DOHH2 (cell line): ENCODE measurements at regions not wholly inside any gene's neighbourhood (a gene's known extent, or its start where the extent isn't known, plus 50 kb on each side); places are given as distances from the start of the nearest gene placed in this dataset.

ENCODE experiments used
- H3F3A ChIP-seq: fragments of 200-600 bp; sonication (generic), shearing (Covaris generic); 2 replicates; pipeline ENCODE4 v1.6.0; 2016; ENCODE audit warnings: antibody characterized with exemption, mild to moderate bottlenecking; ENCODE audit not compliant: control insufficient read depth, insufficient read depth
- H3K27ac ChIP-seq: fragments of 200-600 bp; sonication (generic); 2 replicates; pipeline ENCODE4 v1.5.1; 2014; ENCODE audit warnings: low read depth, mild to moderate bottlenecking, low read length, moderate library complexity
- H3K27me3 ChIP-seq: fragments of 200-600 bp; sonication (generic); 2 replicates; pipeline ENCODE4 v1.6.1; 2014; ENCODE audit warnings: mild to moderate bottlenecking, low read length, mixed read lengths; ENCODE audit not compliant: control insufficient read depth
- H3K36me3 ChIP-seq: fragments of 200-600 bp; sonication (generic); 2 replicates; pipeline ENCODE4 v1.6.1; 2014; ENCODE audit warnings: mild to moderate bottlenecking, low read length, moderate library complexity, mixed read lengths; ENCODE audit not compliant: control insufficient read depth
- H3K4me1 ChIP-seq: fragments of 200-600 bp; sonication (generic); 2 replicates; pipeline ENCODE4 v1.6.1; 2014; ENCODE audit warnings: mild to moderate bottlenecking, low read length, mixed read lengths; ENCODE audit not compliant: control insufficient read depth
- H3K4me2 ChIP-seq: fragments of 200-600 bp; sonication (generic); 2 replicates; pipeline ENCODE4 v1.6.0; 2014; ENCODE audit warnings: mild to moderate bottlenecking, low read length, moderate library complexity
- H3K4me3 ChIP-seq: fragments of 200-600 bp; sonication (generic); 2 replicates; pipeline ENCODE4 v1.5.1; 2014; ENCODE audit warnings: mild to moderate bottlenecking, low read length, mixed read lengths
- H3K79me2 ChIP-seq: fragments of 200-600 bp; sonication (generic); 2 replicates; pipeline ENCODE4 v1.6.1; 2014; ENCODE audit warnings: mild to moderate bottlenecking, low read length, mixed read lengths; ENCODE audit not compliant: control insufficient read depth
- H3K9me2 ChIP-seq: fragments of 200-600 bp; sonication (generic); replicated peaks from 2 replicates; pipeline ENCODE4 v1.6.1; 2014; ENCODE audit warnings: mild to moderate bottlenecking, low read length, mixed read lengths; ENCODE audit not compliant: control insufficient read depth
- H3K9me3 ChIP-seq: fragments of 200-600 bp; sonication (generic); 2 replicates; pipeline ENCODE4 v1.6.1; 2014; ENCODE audit warnings: antibody characterized with exemption, low read length, mixed read lengths; ENCODE audit not compliant: control insufficient read depth, insufficient read depth
- H4K20me1 ChIP-seq: fragments of 200-600 bp; sonication (generic); 2 replicates; pipeline ENCODE4 v1.6.0; 2014; ENCODE audit warnings: low read depth, mild to moderate bottlenecking, antibody characterized with exemption, low read length, moderate library complexity; ENCODE audit not compliant: control insufficient read depth, insufficient read depth
- CTCF ChIP-seq: fragments of 200-600 bp; sonication (generic); IDR thresholded peaks from one replicate; pipeline ENCODE4 v1.5.1; 2014; ENCODE audit warnings: antibody characterized with exemption, mild to moderate bottlenecking, low read depth, low read length; ENCODE audit not compliant: poor library complexity, severe bottlenecking
- EZH2phosphoT487 ChIP-seq: fragments of 200-600 bp; sonication (generic); IDR thresholded peaks from 2 replicates; pipeline ENCODE4 v1.6.1; 2017; ENCODE audit warnings: borderline replicate concordance, mild to moderate bottlenecking, antibody characterized with exemption, low read length, moderate library complexity, mixed read lengths

GRCh38 chr3:132978464-132978863 is 59.7 kb upstream of the TMEM108 start:
- no peaks in the 10 kb centered on the region for H3K36me3 ChIP-seq
- H3K9me3 ChIP-seq, result no peaks in the 10 kb centered on the region
- no peaks in the 10 kb centered on the region for H3K79me2 ChIP-seq
- TF ChIP-seq CTCF (no peak), EZH2phosphoT487 (no peak)
- H3K27ac ChIP-seq, result no peak overlapping the region
- no peak overlapping the region for H3K4me2 ChIP-seq
- H3K4me3 ChIP-seq, result no peak overlapping the region
- no peaks in the 10 kb centered on the region for H3K27me3 ChIP-seq
- H3F3A ChIP-seq, result no peaks in the 10 kb centered on the region
- H3K9me2 ChIP-seq, result no peaks in the 10 kb centered on the region
- H3K4me1 ChIP-seq, result no peaks in the 10 kb centered on the region
- no peaks in the 10 kb centered on the region for H4K20me1 ChIP-seq

GRCh38 chr3:132974097-132974496 is 64.1 kb upstream of the TMEM108 start:
- no peaks in the 10 kb centered on the region for H4K20me1 ChIP-seq
- no peak overlapping the region for H3K4me2 ChIP-seq
- no peaks in the 10 kb centered on the region for H3F3A ChIP-seq
- no peak for TF ChIP-seq CTCF
- no peak for TF ChIP-seq EZH2phosphoT487
- no peaks in the 10 kb centered on the region for H3K4me1 ChIP-seq
- no peaks in the 10 kb centered on the region for H3K9me3 ChIP-seq
- H3K4me3 ChIP-seq, result no peak overlapping the region
- H3K27me3 ChIP-seq, result no peaks in the 10 kb centered on the region
- H3K79me2 ChIP-seq, result no peaks in the 10 kb centered on the region
- H3K36me3 ChIP-seq, result no peaks in the 10 kb centered on the region
- H3K9me2 ChIP-seq, result no peaks in the 10 kb centered on the region
- H3K27ac ChIP-seq, result no peak overlapping the region

- Histone ChIP-seq H3K79me2 (no peaks in the 10 kb centered on the region), H3K4me1 (no peaks in the 10 kb centered on the region), H3K9me2 (no peaks in the 10 kb centered on the region), H3K36me3 (no peaks in the 10 kb centered on the region), H4K20me1 (no peaks in the 10 kb centered on the region), H3K9me3 (no peaks in the 10 kb centered on the region), H3K4me3 (no peak overlapping the region), H3K27ac (no peak overlapping the region), H3F3A (no peaks in the 10 kb centered on the region), H3K27me3 (no peaks in the 10 kb centered on the region), H3K4me2 (no peak overlapping the region)
- TF ChIP-seq EZH2phosphoT487 (no peak), CTCF (no peak)
Observed at GRCh38 chr3:132973441-132973840, 64.8 kb upstream of the TMEM108 start.

GRCh38 chr3:132972333-132972732 is 65.9 kb upstream of the TMEM108 start:
- Histone ChIP-seq H3K36me3 (no peaks in the 10 kb centered on the region), H3F3A (no peaks in the 10 kb centered on the region), H3K79me2 (no peaks in the 10 kb centered on the region), H3K27me3 (no peaks in the 10 kb centered on the region), H3K27ac (no peak overlapping the region), H3K4me3 (no peak overlapping the region), H3K9me2 (no peaks in the 10 kb centered on the region), H3K4me2 (no peak overlapping the region), H3K4me1 (no peaks in the 10 kb centered on the region), H3K9me3 (no peaks in the 10 kb centered on the region), H4K20me1 (no peaks in the 10 kb centered on the region)
- TF ChIP-seq CTCF (no peak), EZH2phosphoT487 (no peak)
